ENCODE measurements at regions not wholly inside any gene's neighbourhood (a gene's known extent, or its start where the extent isn't known, plus 50 kb on each side); places are given as distances from the start of the nearest gene placed in this dataset.

- Histone ChIP-seq H3K4me3 (no peak overlapping the region), H3K4me1 (no peaks in the 10 kb centered on the region), H3K27ac (no peak overlapping the region), H3K27me3 (no peaks in the 10 kb centered on the region), H3K9me3 (no peaks in the 10 kb centered on the region), H3K36me3 (no peaks in the 10 kb centered on the region)
- intact Hi-C loops (cut with DNase I), result no loop called here
- no peak for DNase-seq
- TF ChIP-seq POLR2AphosphoS5 (IDR thresholded peaks at IDR 0.05) (no peak), POLR2A (IDR thresholded peaks at IDR 0.05) (no peak), EP300 (IDR thresholded peaks at IDR 0.05) (no peak), CTCF (IDR thresholded peaks at IDR 0.05) (no peak)
Measured at GRCh38 chr6:133179481-133179880, 61.7 kb upstream of the EYA4 start.

GRCh38 chr6:133183691-133184090 lies 57.5 kb upstream of the EYA4 start:
- 73 to 87% methylated on average over 2 of the region's 2 CpGs for WGBS, 2 donors
- no peak overlapping the region for H3K4me3 ChIP-seq
- DNase-seq, result no peak
- H3K27me3 ChIP-seq, result no peaks in the 10 kb centered on the region
- H3K4me1 ChIP-seq, result no peaks in the 10 kb centered on the region
- H3K27ac ChIP-seq, result no peak overlapping the region
- no peaks in the 10 kb centered on the region for H3K9me3 ChIP-seq
- TF ChIP-seq POLR2A (IDR thresholded peaks at IDR 0.05), result no peak
- no peak for TF ChIP-seq POLR2AphosphoS5 (IDR thresholded peaks at IDR 0.05)
- TF ChIP-seq EP300 (IDR thresholded peaks at IDR 0.05), result no peak
- no peak for TF ChIP-seq CTCF (IDR thresholded peaks at IDR 0.05)
- intact Hi-C loops (cut with DNase I), result loop anchor here (5.0 kb wide), 1 partner anchor 369 kb away; no protein-coding TSS in a partner anchor
- no peaks in the 10 kb centered on the region for H3K36me3 ChIP-seq

- WGBS, 2 donors, result 12 to 38% methylated on average over 2 of the region's 2 CpGs
Measured at GRCh38 chr6:133184798-133185372, 56.3 kb upstream of the EYA4 start.

GRCh38 chr6:133185731-133186130 lies 55.4 kb upstream of the EYA4 start:
- TF ChIP-seq EP300 (IDR thresholded peaks at IDR 0.05) (no peak), CTCF (IDR thresholded peaks at IDR 0.05) (no peak), POLR2A (IDR thresholded peaks at IDR 0.05) (no peak), POLR2AphosphoS5 (IDR thresholded peaks at IDR 0.05) (no peak)
- no peak for DNase-seq
- H3K4me3 ChIP-seq, result no peak overlapping the region
- intact Hi-C loops (cut with DNase I), result no loop called here
- no peaks in the 10 kb centered on the region for H3K9me3 ChIP-seq
- no peak overlapping the region for H3K27ac ChIP-seq
- WGBS, 2 donors, result 40 to 74% methylated on average over 4 of the region's 4 CpGs
- no peaks in the 10 kb centered on the region for H3K27me3 ChIP-seq
- H3K36me3 ChIP-seq, result no peaks in the 10 kb centered on the region
- H3K4me1 ChIP-seq, result no peaks in the 10 kb centered on the region

More at GRCh38 chr6:133184798-133185372, 56.3 kb upstream of the EYA4 start:
- no peak for DNase-seq
- H3K27ac ChIP-seq, result no peak overlapping the region
- peak in 1 of 4 experiments; percentile 36 for TF ChIP-seq CTCF (IDR thresholded peaks at IDR 0.05)
- TF ChIP-seq POLR2A (IDR thresholded peaks at IDR 0.05), result no peak
- H3K4me1 ChIP-seq, result no peaks in the 10 kb centered on the region
- H3K9me3 ChIP-seq, result no peaks in the 10 kb centered on the region
- no peak overlapping the region for H3K4me3 ChIP-seq
- no peaks in the 10 kb centered on the region for H3K36me3 ChIP-seq
- no peaks in the 10 kb centered on the region for H3K27me3 ChIP-seq
- intact Hi-C loops (cut with DNase I), result loop anchor here (5.0 kb wide), 1 partner anchor 367 kb away; no protein-coding TSS in a partner anchor

- H3K4me3 ChIP-seq, result no peak overlapping the region
- no peaks in the 10 kb centered on the region for H3K27me3 ChIP-seq
- no peaks in the 10 kb centered on the region for H3K4me1 ChIP-seq
- H3K9me3 ChIP-seq, result no peaks in the 10 kb centered on the region
- H3K36me3 ChIP-seq, result no peaks in the 10 kb centered on the region
- DNase-seq, result no peak
- intact Hi-C loops (cut with DNase I), result no loop called here
- WGBS, 2 donors, result 65 to 77% methylated on average over 2 of the region's 2 CpGs
- TF ChIP-seq CTCF (IDR thresholded peaks at IDR 0.05) (no peak), POLR2A (IDR thresholded peaks at IDR 0.05) (no peak), EP300 (IDR thresholded peaks at IDR 0.05) (no peak), POLR2AphosphoS5 (IDR thresholded peaks at IDR 0.05) (no peak)
- no peak overlapping the region for H3K27ac ChIP-seq
Measured at GRCh38 chr6:133187114-133187513, 54.0 kb upstream of the EYA4 start.
